GM12878 (cell line): ENCODE measurements at regions not wholly inside any gene's neighbourhood (a gene's known extent, or its start where the extent isn't known, plus 50 kb on each side); places are given as distances from the start of the nearest gene placed in this dataset.

Experiments
- ATAC-seq: fragments of 200-7000 bp; cut with Tn5 transposase; 3 replicates; pipeline ENCODE4 v1.9.1; 2020; ENCODE audit warnings: mild to moderate bottlenecking, moderate library complexity
- BruUV-seq: library from RNA; stranded (reverse); fragments of 400-500 nt; replicated peaks from 2 replicates; lab custom pipeline; 2021; lab: Mats Ljungman, UMichigan
- CTCF ChIA-PET: fragments of 300-600 bp; sonication (Branson Sonifier 250); formaldehyde crosslinking; extraction: SDS; loops from one replicate; lab custom pipeline; 2021; ENCODE audit warnings: inconsistent platforms; lab: Yijun Ruan, JAX
- POLR2A ChIA-PET: fragments of 350-600 bp; formaldehyde crosslinking; extraction: SDS; loops from one replicate; lab custom pipeline; 2021; ENCODE audit warnings: inconsistent platforms; lab: Charles Lee
- RAD21 ChIA-PET: fragments of 300-600 bp; sonication (Branson Sonifier 250); formaldehyde crosslinking; loops from one replicate; lab custom pipeline; 2023; ENCODE audit warnings: antibody characterized with exemption; ENCODE audit not compliant: unreplicated experiment; lab: Charles Lee
- SMC1A ChIA-PET: fragments of 300-600 bp; sonication (Branson Sonifier 250); formaldehyde crosslinking; loops from one replicate; lab custom pipeline; 2023; ENCODE audit not compliant: unreplicated experiment, uncharacterized antibody; lab: Charles Lee
- DNase-seq: peaks from one replicate; pipeline ENCODE4 v3.0.0-alpha.2; 2011; ENCODE audit warnings: low read depth, low spot score
- FAIRE-seq: peaks from 3 replicates; lab custom pipeline; 2011; peaks lifted over from hg19 to GRCh38; lab: Jason Lieb, UNC
- H2AFZ ChIP-seq: 2 replicates; pipeline ENCODE4 v1.6.0; 2011; ENCODE audit warnings: low read depth, low read length, control low read depth; ENCODE audit not compliant: control insufficient read depth
- H3K27ac ChIP-seq: 2 replicates; pipeline ENCODE4 v1.5.1; 2011; ENCODE audit warnings: control low read depth; ENCODE audit not compliant: control insufficient read depth, insufficient read depth
- H3K27me3 ChIP-seq, 2 experiments: replicated peaks in 1 of 2; 2 replicates each; pipeline versions ENCODE4 v1.6.0 to v1.6.1; 2011; ENCODE audit warnings: low read length in 1 of 2; ENCODE audit not compliant: control insufficient read depth in 2 of 2, insufficient read depth in 2 of 2
- H3K36me3 ChIP-seq, 2 experiments: 2 replicates each; pipeline ENCODE4 v1.5.1; 2011; ENCODE audit warnings: low read length in 1 of 2; ENCODE audit not compliant: control insufficient read depth in 2 of 2, insufficient read depth in 2 of 2
- H3K4me1 ChIP-seq: 2 replicates; pipeline ENCODE4 v1.6.1; 2011; ENCODE audit warnings: mild to moderate bottlenecking, low read length, moderate library complexity, mixed read lengths; ENCODE audit not compliant: control insufficient read depth, insufficient read depth
- H3K4me2 ChIP-seq: 2 replicates; pipeline ENCODE4 v1.6.0; 2011; ENCODE audit warnings: control low read depth; ENCODE audit not compliant: control insufficient read depth, insufficient read depth
- H3K4me3 ChIP-seq: fragments of 200-600 bp; sonication (generic); 2 replicates; pipeline ENCODE4 v1.5.1; 2016
- H3K79me2 ChIP-seq: 2 replicates; pipeline ENCODE4 v1.6.0; 2011; ENCODE audit warnings: low read length; ENCODE audit not compliant: control insufficient read depth, insufficient read depth
- H3K9ac ChIP-seq: 2 replicates; pipeline ENCODE4 v1.8.0; 2011; ENCODE audit warnings: low read length, control low read depth, mixed read lengths; ENCODE audit not compliant: control insufficient read depth, insufficient read depth
- H3K9me3 ChIP-seq: replicated peaks from 3 replicates; pipeline ENCODE4 v1.5.1; 2011; ENCODE audit warnings: mild to moderate bottlenecking, low read length; ENCODE audit not compliant: control insufficient read depth, insufficient read depth
- H4K20me1 ChIP-seq: 2 replicates; pipeline ENCODE4 v1.6.0; 2011; ENCODE audit not compliant: control insufficient read depth, insufficient read depth
- ATF3 ChIP-seq: IDR thresholded peaks from 2 replicates; pipeline ENCODE4 v1.6.1; 2011; ENCODE audit warnings: low read depth, mild to moderate bottlenecking, low read length, moderate library complexity, borderline replicate concordance; ENCODE audit errors: extremely low read depth
- BCL11A ChIP-seq: IDR thresholded peaks from 2 replicates; pipeline ENCODE4 v1.6.1; 2011; ENCODE audit warnings: low read depth, low read length
- CEBPZ ChIP-seq: fragments of 150-350 bp; IDR thresholded peaks from 2 replicates; pipeline ENCODE4 v1.6.1; 2016; ENCODE audit warnings: low read depth, low read length
- KLF5 ChIP-seq: fragments of 450-650 bp; IDR thresholded peaks from 2 replicates; pipeline ENCODE4 v1.6.1; 2014; ENCODE audit warnings: mild to moderate bottlenecking; ENCODE audit not compliant: partially characterized antibody
- NBN ChIP-seq: fragments of 450-650 bp; IDR thresholded peaks from 2 replicates; pipeline ENCODE4 v1.6.1; 2016
- NFYB ChIP-seq: IDR thresholded peaks from 2 replicates; pipeline ENCODE4 v1.6.1; 2011; ENCODE audit warnings: low read depth, mild to moderate bottlenecking, low read length, improper control_type of control experiment, moderate library complexity; ENCODE audit not compliant: insufficient read depth
- PAX5 ChIP-seq: IDR thresholded peaks from 2 replicates; pipeline ENCODE4 v1.6.1; 2011; ENCODE audit warnings: low read depth, low read length, borderline replicate concordance
- SKIL ChIP-seq: fragments of 450-650 bp; IDR thresholded peaks from 2 replicates; pipeline ENCODE4 v1.6.1; 2017; ENCODE audit warnings: mild to moderate bottlenecking, low read depth, inconsistent platforms; ENCODE audit not compliant: poor library complexity, severe bottlenecking
- SMAD1 ChIP-seq: fragments of 450-650 bp; IDR thresholded peaks from 2 replicates; pipeline ENCODE4 v1.6.1; 2018; ENCODE audit warnings: mild to moderate bottlenecking, low read depth; ENCODE audit not compliant: partially characterized antibody
- ZBED1 ChIP-seq: IDR thresholded peaks from 2 replicates; pipeline ENCODE4 v1.6.1; 2016; ENCODE audit warnings: borderline replicate concordance
- WGBS: methylation state at CpG from one replicate; pipeline ENCODE4 v1.1.6; 2016; ENCODE audit warnings: low lambda C conversion rate; ENCODE audit not compliant: insufficient replicate concordance, insufficient coverage; ENCODE audit errors: missing lambda C conversion rate; 5-methylcytosine and 5-hydroxymethylcytosine counted together
- in situ Hi-C: fragments of 300-500 bp; cut with MboI; formaldehyde crosslinking; loops from 9 replicates; pipeline ENCODE4 v1.14.3; 2018; ENCODE audit warnings: mixed read lengths
- intact Hi-C: fragments of 100-400 bp; cut with micrococcal nuclease; formaldehyde crosslinking; loops from one replicate; pipeline ENCODE4 v1.14.2; 2022; ENCODE audit not compliant: unreplicated experiment
- TF ChIP-seq, protein P1 (sequence below): fragments of 450-650 bp; IDR thresholded peaks from 2 replicates; pipeline ENCODE4 v1.6.1; 2017; ENCODE audit warnings: mild to moderate bottlenecking
- TF ChIP-seq, protein P2 (sequence below): fragments of 450-650 bp; formaldehyde crosslinking; IDR thresholded peaks from 2 replicates; pipeline ENCODE4 v1.4.0; 2022; ENCODE audit warnings: mild to moderate bottlenecking, moderate library complexity

- TF ChIP-seq, protein P1, sequence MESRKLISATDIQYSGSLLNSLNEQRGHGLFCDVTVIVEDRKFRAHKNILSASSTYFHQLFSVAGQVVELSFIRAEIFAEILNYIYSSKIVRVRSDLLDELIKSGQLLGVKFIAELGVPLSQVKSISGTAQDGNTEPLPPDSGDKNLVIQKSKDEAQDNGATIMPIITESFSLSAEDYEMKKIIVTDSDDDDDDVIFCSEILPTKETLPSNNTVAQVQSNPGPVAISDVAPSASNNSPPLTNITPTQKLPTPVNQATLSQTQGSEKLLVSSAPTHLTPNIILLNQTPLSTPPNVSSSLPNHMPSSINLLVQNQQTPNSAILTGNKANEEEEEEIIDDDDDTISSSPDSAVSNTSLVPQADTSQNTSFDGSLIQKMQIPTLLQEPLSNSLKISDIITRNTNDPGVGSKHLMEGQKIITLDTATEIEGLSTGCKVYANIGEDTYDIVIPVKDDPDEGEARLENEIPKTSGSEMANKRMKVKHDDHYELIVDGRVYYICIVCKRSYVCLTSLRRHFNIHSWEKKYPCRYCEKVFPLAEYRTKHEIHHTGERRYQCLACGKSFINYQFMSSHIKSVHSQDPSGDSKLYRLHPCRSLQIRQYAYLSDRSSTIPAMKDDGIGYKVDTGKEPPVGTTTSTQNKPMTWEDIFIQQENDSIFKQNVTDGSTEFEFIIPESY, result no peak
- no peak for TF ChIP-seq PAX5
- TF ChIP-seq KLF5, result no peak
- no peak for TF ChIP-seq SMAD1
- TF ChIP-seq ATF3, result no peak
These were observed 54.0 kb upstream of the SLIT3 start (continued) for GRCh38 chr5:169354921-169355320.

DNA sequence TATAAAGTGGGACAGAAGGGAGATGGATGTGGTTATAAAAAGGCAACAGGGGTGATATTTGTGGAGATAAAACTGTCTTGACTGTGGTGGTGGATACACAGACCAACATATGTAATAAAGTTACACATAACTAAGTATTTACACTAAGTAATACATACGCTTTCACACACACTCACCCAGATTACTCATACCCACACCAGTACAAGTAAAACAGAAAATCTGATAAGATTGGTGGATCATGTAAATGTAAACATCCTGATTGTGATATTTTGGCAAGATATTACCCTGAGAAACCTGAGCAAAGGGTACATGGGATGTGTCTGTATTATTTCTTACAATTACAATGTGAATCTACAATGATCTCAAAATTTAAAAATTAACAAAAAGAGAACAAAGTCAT is 53.3 kb upstream of the SLIT3 start:
- WGBS, result 0% methylated on average over 1 of the region's 1 CpG
- Histone ChIP-seq H3K4me1 (no peaks in the 10 kb centered on the region), H4K20me1 (no peaks in the 10 kb centered on the region), H3K4me3 (no peak overlapping the region), H3K27me3 (no peaks in the 10 kb centered on the region; a peak in 2 of 4 replicates), H3K79me2 (no peaks in the 10 kb centered on the region), H2AFZ (no peak overlapping the region), H3K4me2 (no peak overlapping the region), H3K9me3 (no peaks in the 10 kb centered on the region), H3K36me3 (no peaks in the 10 kb centered on the region), H3K9ac (no peak overlapping the region), H3K27ac (no peak overlapping the region)
- SMC1A ChIA-PET, result no interaction called here
- ATAC-seq, result no peak
- intact Hi-C loops, result no loop called here
- BruUV-seq, result no TSS peak
- in situ Hi-C loops, result no loop called here
- CTCF ChIA-PET, result no interaction called here
- RAD21 ChIA-PET, result no interaction called here
- no peak for DNase-seq
- no peak for FAIRE-seq
- POLR2A ChIA-PET, result no interaction called here
- TF ChIP-seq NFYB, result no peak
- no peak for TF ChIP-seq ZBED1
- TF ChIP-seq BCL11A, result no peak
- TF ChIP-seq CEBPZ, result no peak
- TF ChIP-seq, protein P2, sequence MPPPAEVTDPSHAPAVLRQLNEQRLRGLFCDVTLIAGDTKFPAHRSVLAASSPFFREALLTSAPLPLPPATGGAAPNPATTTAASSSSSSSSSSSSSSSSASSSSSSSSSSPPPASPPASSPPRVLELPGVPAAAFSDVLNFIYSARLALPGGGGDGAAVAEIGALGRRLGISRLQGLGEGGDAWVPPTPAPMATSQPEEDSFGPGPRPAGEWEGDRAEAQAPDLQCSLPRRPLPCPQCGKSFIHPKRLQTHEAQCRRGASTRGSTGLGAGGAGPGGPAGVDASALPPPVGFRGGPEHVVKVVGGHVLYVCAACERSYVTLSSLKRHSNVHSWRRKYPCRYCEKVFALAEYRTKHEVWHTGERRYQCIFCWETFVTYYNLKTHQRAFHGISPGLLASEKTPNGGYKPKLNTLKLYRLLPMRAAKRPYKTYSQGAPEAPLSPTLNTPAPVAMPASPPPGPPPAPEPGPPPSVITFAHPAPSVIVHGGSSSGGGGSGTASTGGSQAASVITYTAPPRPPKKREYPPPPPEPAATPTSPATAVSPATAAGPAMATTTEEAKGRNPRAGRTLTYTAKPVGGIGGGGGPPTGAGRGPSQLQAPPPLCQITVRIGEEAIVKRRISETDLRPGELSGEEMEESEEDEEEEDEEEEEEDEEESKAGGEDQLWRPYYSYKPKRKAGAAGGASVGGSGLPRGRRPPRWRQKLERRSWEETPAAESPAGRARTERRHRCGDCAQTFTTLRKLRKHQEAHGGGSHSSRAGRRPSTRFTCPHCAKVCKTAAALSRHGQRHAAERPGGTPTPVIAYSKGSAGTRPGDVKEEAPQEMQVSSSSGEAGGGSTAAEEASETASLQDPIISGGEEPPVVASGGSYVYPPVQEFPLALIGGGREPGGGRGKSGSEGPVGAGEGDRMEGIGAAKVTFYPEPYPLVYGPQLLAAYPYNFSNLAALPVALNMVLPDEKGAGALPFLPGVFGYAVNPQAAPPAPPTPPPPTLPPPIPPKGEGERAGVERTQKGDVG (CRISPR knock-in tag), result no peak
- no peak for TF ChIP-seq NBN
- no peak for TF ChIP-seq SKIL
